ENCODE measurements at regions not wholly inside any gene's neighbourhood (a gene's known extent, or its start where the extent isn't known, plus 50 kb on each side); places are given as distances from the start of the nearest gene placed in this dataset.

DNA sequence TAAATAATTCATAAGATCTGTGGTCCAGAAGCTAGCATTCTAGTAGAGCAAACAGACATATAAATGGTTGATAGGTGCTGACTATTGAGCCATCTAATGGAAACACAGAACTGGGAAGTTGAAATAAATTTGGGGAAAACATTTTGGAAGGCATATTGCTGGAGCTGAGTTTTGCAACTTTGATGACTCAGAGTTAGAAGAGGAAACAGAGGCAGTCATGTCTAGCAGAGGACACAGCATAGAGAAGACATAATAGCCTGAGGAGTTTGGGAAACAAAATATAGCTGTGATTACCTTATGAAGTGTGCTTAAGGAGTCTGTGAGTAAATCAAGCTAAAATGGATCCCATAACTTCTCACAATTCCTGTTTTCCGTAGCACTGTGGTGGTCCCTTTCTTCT lies 86.9 kb upstream of the FLRT2 start:
- no peak for TF ChIP-seq POLR2AphosphoS5 (IDR thresholded peaks at IDR 0.05; ENCODE audit: borderline replicate concordance, low read depth, low read length)
- TF ChIP-seq EZH2 (IDR thresholded peaks at IDR 0.05) = no peak
